Left cardiac atrium (tissue), 4 donors: ENCODE measurements at regions not wholly inside any gene's neighbourhood (a gene's known extent, or its start where the extent isn't known, plus 50 kb on each side); places are given as distances from the start of the nearest gene placed in this dataset.

ENCODE experiments used
- ATAC-seq, 2 donors: fragments of 200-7000 bp; cut with Tn5 transposase; one replicate each; pipeline ENCODE4 v1.9.1; 2020; ENCODE audit warnings: mild to moderate bottlenecking in 2 of 2, moderate library complexity in 2 of 2
- DNase-seq: peaks from one replicate; pipeline ENCODE4 v3.0.0-alpha.2; 2020
- intact Hi-C, 2 donors: fragments of 100-400 bp; cut with DNase I; formaldehyde crosslinking; loops; one replicate each; pipeline versions ENCODE4 v1.14.1 to v1.15.1; 2022 to 2023
- donor health status: DM: no; HTN: yes; CAD: no.
- donor health status: DM: no; HTN: yes; CAD: no; lungs with severe emphysema.
- donor health status: DM: yes; HTN: yes; CAD: no.
- donor health status: Dilated cardiomyopathy.

- no peak for ATAC-seq
- intact Hi-C loops, result no loop called here
- no peak for DNase-seq
Measured at GRCh38 chr12:105915997-105916759, 222.6 kb downstream of the NUAK1 start.

GRCh38 chr12:105916760-105917039, 222.1 kb downstream of the NUAK1 start:
- ATAC-seq (no peak), DNase-seq (no peak)
- intact Hi-C loops, result no loop called here

GRCh38 chr12:105920161-105920684, 218.5 kb downstream of the NUAK1 start:
- intact Hi-C loops, result no loop called here
- ATAC-seq (peak; percentile 79 to 85), DNase-seq (peak; percentile 55)

- intact Hi-C loops, result no loop called here
- ATAC-seq (no peak), DNase-seq (no peak)
Measured at GRCh38 chr12:105921055-105921454, 217.7 kb downstream of the NUAK1 start.

- peak; percentile 68 to 75 for ATAC-seq
- DNase-seq, result no peak
- intact Hi-C loops, result no loop called here
Measured at GRCh38 chr12:105921872-105922669, 216.7 kb downstream of the NUAK1 start.

DNA sequence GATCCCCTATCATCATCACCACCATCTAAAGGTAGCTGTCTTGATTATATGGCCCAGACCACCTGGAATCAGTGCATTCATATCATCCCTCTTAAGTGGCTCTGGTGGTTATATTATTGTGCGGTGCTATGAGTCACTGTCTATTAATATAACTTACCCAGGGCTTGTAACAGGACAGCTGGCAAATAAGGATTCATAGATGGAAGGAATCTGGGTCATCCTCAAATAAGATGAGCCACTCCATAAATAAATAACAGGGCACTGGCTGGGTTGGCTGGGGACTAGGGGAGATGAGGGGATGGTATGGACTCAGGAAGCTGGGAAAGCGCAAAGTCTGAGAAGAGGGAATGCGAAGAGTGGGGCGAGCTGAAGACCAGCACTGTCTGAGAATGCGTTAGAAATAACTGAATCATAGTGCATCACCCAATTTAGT, 216.1 kb downstream of the NUAK1 start:
- intact Hi-C loops, result no loop called here
- ATAC-seq, result peak; percentile 87 to 93
- DNase-seq, result no peak

GRCh38 chr12:105924526-105925208, 214.1 kb downstream of the NUAK1 start:
- no peak for ATAC-seq
- no peak for DNase-seq
- intact Hi-C loops, result no loop called here

- intact Hi-C loops, result no loop called here
- DNase-seq (no peak), ATAC-seq (no peak)
Measured at GRCh38 chr12:105927564-105927963, 211.2 kb downstream of the NUAK1 start.

DNA sequence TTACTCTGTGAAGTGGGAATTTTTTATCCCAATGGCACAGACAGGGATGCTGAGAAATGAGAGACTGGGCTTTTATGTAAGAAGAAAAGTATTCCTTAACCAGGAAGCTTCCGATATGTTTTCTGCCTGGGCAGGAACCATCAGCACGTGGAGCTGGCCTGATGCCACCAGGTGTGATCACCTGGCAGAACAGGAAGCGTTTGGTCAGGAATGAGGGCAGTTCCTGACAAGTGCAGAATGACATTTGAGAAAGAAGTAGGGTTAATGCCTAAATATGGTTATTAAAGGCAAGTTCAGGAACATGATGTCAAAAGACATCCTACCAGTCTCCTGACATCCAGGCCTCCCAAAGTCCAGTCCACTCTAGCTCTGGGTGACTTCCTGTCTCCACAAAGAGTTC, 210.3 kb downstream of the NUAK1 start:
- intact Hi-C loops, result no loop called here
- ATAC-seq (no peak), DNase-seq (no peak)

GRCh38 chr12:105929192-105929591, 209.6 kb downstream of the NUAK1 start:
- ATAC-seq, result no peak
- DNase-seq, result no peak
- intact Hi-C loops, result no loop called here

- ATAC-seq (no peak), DNase-seq (no peak)
- intact Hi-C loops, result no loop called here
Measured at GRCh38 chr12:105930557-105931503, 207.9 kb downstream of the NUAK1 start.

GRCh38 chr12:105931762-105932570, 206.8 kb downstream of the NUAK1 start:
- ATAC-seq, result no peak
- intact Hi-C loops, result no loop called here
- no peak for DNase-seq

DNA sequence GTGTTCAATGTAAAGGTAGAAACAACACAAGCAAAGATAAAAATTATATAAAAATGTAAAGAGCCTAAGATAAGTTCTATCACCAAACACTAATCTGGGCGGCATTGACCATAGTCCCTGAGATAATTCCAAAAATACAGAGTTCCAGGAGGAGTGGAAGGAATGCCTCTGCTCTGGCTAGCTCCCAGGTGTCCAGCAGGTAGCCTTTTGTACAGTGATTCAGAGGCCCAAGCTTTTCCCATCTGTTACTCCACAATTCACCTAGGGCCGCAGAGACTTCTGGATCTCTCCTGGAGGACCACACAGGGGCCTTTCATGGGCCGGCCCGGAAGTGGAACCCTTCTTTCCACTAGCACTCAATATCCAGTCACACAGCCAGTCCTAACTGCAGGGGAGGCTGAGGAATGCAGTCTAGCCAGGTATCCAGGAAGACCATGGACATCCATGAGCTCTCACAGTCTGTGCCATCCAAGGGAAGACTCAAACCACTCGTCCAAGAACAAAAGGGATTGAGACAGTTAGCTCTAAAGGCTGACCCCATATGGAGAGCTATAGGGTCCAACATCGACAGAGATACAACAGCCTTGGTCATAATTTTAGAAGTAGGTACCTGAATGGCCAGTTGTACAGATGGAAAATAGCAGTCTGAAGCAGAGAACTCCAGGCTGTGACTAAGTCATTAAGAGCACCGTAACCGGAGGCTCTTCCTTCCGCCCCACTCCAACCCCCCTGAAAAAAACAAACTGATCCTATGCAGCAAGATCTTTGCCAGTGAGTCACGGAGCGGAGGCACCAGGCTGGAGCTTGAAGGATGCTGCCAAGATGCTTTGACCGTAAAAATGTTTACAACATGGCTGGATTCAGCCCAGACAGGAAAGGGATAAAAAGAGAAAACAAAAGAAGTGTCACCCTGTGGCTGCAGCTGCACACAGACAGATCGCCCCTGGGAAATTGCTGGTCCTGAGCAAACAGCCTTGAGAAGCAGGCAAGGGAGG, 204.8 kb downstream of the NUAK1 start:
- peak; percentile 41 to 52 for ATAC-seq
- peak; percentile 56 for DNase-seq
- intact Hi-C loops, result no loop called here

DNA sequence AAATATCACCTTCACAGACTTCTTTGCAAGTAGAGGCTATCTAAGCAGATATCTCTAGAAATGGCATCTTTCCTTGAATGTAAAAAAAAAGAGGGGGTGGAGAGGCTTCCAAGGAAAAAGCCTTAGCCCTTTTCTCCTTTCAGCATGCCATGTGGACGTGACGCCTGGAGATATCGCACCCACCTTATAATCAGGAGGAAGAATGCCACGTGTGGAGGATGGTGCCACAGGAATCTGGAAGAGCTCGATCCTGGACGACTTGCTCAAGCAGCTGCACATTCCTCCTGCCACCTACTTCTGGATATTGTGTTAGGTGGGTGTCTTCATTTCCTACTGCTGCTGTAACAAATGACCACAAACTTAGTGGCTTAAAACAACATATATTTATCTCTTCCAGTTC, 203.6 kb downstream of the NUAK1 start:
- intact Hi-C loops, result no loop called here
- ATAC-seq, result no peak
- DNase-seq, result no peak

GRCh38 chr12:105935981-105936380, 202.8 kb downstream of the NUAK1 start:
- no peak for ATAC-seq
- DNase-seq, result no peak
- intact Hi-C loops, result no loop called here

- no peak for ATAC-seq
- intact Hi-C loops, result no loop called here
- DNase-seq, result no peak
Measured at GRCh38 chr12:105936496-105936895, 202.3 kb downstream of the NUAK1 start.

DNA sequence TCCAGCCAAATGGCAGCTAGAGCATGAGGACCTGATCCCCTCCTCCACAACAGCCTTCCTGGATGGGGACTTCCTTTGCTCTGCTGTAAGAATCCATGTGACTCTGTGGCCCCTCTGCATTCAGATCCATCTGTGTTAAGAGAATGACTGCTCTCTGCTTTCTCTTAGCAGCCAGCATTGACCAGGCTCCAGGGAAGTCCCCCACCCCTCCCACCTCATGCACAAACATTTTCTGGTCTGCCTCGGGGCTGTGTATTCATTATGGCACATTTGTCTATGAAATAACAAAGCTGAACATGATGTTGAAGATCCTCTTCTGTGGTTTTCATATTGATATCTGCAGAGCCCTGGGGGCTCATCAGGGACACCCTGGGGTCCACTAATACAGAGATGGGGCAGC, 201.7 kb downstream of the NUAK1 start:
- intact Hi-C loops, result no loop called here
- ATAC-seq, result no peak
- DNase-seq, result no peak
